Ishikawa (cell line): ENCODE measurements at regions not wholly inside any gene's neighbourhood (a gene's known extent, or its start where the extent isn't known, plus 50 kb on each side); places are given as distances from the start of the nearest gene placed in this dataset.

Experiments used
- CEBPB ChIP-seq: IDR thresholded peaks from 2 replicates; pipeline ENCODE4 v1.6.1; 2012
- CREB1 ChIP-seq: IDR thresholded peaks from 2 replicates; pipeline ENCODE4 v1.6.1; 2012; ENCODE audit warnings: low read depth
- EGR1 ChIP-seq: IDR thresholded peaks from 2 replicates; pipeline ENCODE4 v1.6.1; 2012
- EP300 ChIP-seq: IDR thresholded peaks from 2 replicates; pipeline ENCODE4 v1.6.1; 2012; ENCODE audit warnings: borderline replicate concordance
- FOXM1 ChIP-seq: IDR thresholded peaks from 2 replicates; pipeline ENCODE4 v1.6.1; 2012; ENCODE audit warnings: low read depth, borderline replicate concordance
- NFIC ChIP-seq: IDR thresholded peaks from 2 replicates; pipeline ENCODE4 v1.6.1; 2012
- RAD21 ChIP-seq: IDR thresholded peaks from 2 replicates; pipeline ENCODE4 v1.6.1; 2012; ENCODE audit warnings: low read depth
- REST ChIP-seq: IDR thresholded peaks from 2 replicates; pipeline ENCODE4 v1.6.1; 2012; ENCODE audit warnings: low read depth, mild to moderate bottlenecking
- TAF1 ChIP-seq: IDR thresholded peaks from 2 replicates; pipeline ENCODE4 v1.6.1; 2012; ENCODE audit warnings: low read depth, mild to moderate bottlenecking
- TCF12 ChIP-seq: IDR thresholded peaks from 2 replicates; pipeline ENCODE4 v1.6.1; 2012; ENCODE audit warnings: low read depth
- TEAD4 ChIP-seq: IDR thresholded peaks from 2 replicates; pipeline ENCODE4 v1.6.1; 2012
- USF1 ChIP-seq: IDR thresholded peaks from 2 replicates; pipeline ENCODE4 v1.6.1; 2012
- YY1 ChIP-seq: IDR thresholded peaks from 2 replicates; pipeline ENCODE4 v1.6.1; 2012; ENCODE audit warnings: low read depth
- ZBTB7A ChIP-seq: IDR thresholded peaks from 2 replicates; pipeline ENCODE4 v1.6.1; 2012; ENCODE audit warnings: low read depth
- TF ChIP-seq, protein P1 (sequence below): IDR thresholded peaks from 2 replicates; pipeline ENCODE4 v1.6.1; 2012

DNA sequence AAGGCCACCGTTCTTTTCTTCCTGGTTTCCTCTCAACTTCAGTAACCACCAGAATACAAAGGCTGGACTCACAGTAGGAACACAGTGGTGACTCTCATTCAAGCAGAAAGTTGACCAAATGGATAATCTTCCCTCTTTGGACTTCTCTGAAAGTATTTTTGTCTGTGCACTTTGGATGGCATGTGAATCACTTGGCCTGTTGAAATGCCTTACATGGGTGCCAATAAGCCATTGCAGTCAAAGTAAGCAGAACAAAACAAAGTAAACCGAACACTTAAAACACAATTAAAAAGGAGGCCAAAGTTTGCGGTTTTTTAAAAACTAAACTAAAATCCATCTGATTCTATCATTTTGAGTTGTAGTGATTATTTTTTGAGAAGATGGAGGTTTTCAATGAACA is 370.1 kb upstream of the DDHD1 start:
- TF ChIP-seq YY1 (no peak), CREB1 (no peak), TEAD4 (no peak), CEBPB (no peak), TAF1 (no peak), REST (no peak), EP300 (no peak), NFIC (no peak)
- TF ChIP-seq, protein P1, sequence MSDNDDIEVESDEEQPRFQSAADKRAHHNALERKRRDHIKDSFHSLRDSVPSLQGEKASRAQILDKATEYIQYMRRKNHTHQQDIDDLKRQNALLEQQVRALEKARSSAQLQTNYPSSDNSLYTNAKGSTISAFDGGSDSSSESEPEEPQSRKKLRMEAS = no peak

- no peak for TF ChIP-seq ZBTB7A
- TF ChIP-seq EGR1 = no peak
- no peak for TF ChIP-seq CEBPB
- TF ChIP-seq, protein P1 = no peak
- no peak for TF ChIP-seq NFIC
- no peak for TF ChIP-seq RAD21
- no peak for TF ChIP-seq EP300
Observed at GRCh38 chr14:53520078-53520928, 367.2 kb upstream of the DDHD1 start.

- no peak for TF ChIP-seq RAD21
- no peak for TF ChIP-seq TCF12
- no peak for TF ChIP-seq TAF1
- no peak for TF ChIP-seq EGR1
- no peak for TF ChIP-seq YY1
- TF ChIP-seq NFIC = no peak
- no peak for TF ChIP-seq CREB1
- TF ChIP-seq CEBPB = no peak
- TF ChIP-seq, protein P1 = no peak
- TF ChIP-seq EP300 = no peak
- TF ChIP-seq TEAD4 = no peak
- TF ChIP-seq ZBTB7A = no peak
- no peak for TF ChIP-seq USF1
Observed at GRCh38 chr14:53519137-53519536, 366.0 kb upstream of the DDHD1 start.

DNA sequence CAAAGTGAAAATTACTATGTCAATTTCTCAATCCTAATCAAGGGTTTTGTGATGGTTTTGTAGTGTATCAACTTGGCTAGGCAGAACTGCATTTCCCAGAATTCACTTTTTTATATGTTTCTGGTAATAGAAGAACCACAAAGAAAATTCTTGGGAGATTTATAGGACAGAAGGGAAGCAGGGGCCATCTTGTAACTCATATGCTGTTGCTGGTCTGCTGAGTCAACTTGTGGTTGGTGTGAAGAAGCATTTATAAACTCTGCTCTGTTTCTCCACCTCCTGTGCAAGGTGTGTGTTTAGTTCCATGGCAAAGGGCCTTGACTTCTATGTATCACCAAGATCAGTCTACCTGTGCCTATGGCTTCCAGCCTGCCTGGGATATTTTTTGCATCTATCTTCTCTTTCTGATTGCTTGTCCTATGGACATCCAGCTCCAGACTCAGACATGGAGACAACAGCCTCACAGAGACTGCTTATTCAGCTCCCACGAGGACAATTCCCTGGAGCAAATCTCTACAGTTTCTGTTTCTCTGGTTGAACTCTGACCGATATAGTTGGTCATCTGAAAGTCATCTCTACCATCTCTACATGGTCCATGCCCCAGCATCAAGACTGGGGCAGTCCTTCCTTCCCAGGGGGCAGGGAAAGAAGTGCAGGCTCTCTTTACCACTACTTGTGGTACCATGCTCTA is 364.3 kb upstream of the DDHD1 start:
- TF ChIP-seq, protein P1 = no peak
- TF ChIP-seq NFIC (no peak), ZBTB7A (no peak), EP300 (no peak), EGR1 (no peak)

DNA sequence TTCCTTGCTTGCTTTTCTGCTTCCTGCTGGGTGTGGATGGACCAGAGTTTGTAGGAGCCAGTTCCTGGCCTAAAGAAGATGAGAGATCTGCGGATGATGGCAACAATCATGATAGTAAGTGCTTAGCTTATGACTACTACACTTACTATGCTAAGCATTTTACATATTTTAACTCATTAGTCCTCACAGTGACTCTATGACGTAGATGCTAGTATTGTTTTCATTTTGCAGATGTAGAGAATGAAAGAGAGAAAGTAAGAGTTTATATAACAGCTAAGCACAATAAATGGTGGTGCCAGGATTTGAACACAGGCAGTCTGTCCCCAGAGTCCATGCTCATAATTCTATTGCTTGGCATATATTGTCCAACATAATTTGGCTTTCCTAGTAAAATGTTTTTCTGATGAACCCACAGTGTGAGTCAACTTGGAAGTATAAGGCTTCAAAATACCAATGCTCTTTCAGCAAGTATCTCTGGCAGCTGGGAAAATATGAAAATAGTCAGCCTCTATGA is 363.2 kb upstream of the DDHD1 start:
- TF ChIP-seq TAF1 = no peak
- no peak for TF ChIP-seq USF1
- no peak for TF ChIP-seq RAD21
- no peak for TF ChIP-seq FOXM1
- no peak for TF ChIP-seq YY1
- TF ChIP-seq CREB1 = no peak
- TF ChIP-seq ZBTB7A = no peak
- TF ChIP-seq REST = no peak
- TF ChIP-seq, protein P1 = no peak
- TF ChIP-seq EGR1 = no peak
- no peak for TF ChIP-seq TEAD4
- TF ChIP-seq EP300 = no peak
- no peak for TF ChIP-seq TCF12
- no peak for TF ChIP-seq NFIC
- no peak for TF ChIP-seq CEBPB
